ENCODE measurements at regions not wholly inside any gene's neighbourhood (a gene's known extent, or its start where the extent isn't known, plus 50 kb on each side); places are given as distances from the start of the nearest gene placed in this dataset.

DNA sequence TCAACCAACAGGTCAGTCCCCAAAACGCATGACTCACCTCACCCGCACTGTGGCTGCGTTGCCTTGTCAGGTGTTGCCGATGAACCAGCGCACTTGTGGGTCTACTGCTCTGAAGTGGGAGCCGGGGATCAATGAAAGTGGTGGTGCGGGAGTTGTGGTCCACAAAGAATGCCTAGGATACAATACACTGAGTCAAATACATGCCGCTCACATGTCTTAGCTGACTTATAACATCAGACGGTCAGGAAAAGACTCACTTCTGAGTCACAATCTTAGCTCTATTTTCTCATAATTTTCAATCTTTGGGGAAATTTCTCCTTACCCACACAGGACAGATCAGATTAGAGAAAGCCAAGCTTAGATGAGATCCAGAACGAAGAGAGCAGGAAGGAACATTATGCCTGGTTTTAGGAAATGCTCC lies 107.1 kb upstream of the STK17B start:
- TF ChIP-seq RAD21 (IDR thresholded peaks at IDR 0.05; ENCODE audit: low read depth), result no peak
- TF ChIP-seq YY1 (IDR thresholded peaks at IDR 0.05; ENCODE audit: low read depth), result no peak
- TF ChIP-seq, protein P1, sequence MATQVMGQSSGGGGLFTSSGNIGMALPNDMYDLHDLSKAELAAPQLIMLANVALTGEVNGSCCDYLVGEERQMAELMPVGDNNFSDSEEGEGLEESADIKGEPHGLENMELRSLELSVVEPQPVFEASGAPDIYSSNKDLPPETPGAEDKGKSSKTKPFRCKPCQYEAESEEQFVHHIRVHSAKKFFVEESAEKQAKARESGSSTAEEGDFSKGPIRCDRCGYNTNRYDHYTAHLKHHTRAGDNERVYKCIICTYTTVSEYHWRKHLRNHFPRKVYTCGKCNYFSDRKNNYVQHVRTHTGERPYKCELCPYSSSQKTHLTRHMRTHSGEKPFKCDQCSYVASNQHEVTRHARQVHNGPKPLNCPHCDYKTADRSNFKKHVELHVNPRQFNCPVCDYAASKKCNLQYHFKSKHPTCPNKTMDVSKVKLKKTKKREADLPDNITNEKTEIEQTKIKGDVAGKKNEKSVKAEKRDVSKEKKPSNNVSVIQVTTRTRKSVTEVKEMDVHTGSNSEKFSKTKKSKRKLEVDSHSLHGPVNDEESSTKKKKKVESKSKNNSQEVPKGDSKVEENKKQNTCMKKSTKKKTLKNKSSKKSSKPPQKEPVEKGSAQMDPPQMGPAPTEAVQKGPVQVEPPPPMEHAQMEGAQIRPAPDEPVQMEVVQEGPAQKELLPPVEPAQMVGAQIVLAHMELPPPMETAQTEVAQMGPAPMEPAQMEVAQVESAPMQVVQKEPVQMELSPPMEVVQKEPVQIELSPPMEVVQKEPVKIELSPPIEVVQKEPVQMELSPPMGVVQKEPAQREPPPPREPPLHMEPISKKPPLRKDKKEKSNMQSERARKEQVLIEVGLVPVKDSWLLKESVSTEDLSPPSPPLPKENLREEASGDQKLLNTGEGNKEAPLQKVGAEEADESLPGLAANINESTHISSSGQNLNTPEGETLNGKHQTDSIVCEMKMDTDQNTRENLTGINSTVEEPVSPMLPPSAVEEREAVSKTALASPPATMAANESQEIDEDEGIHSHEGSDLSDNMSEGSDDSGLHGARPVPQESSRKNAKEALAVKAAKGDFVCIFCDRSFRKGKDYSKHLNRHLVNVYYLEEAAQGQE (IDR thresholded peaks at IDR 0.05; ENCODE audit: low read depth), result no peak
- TF ChIP-seq, protein P2, sequence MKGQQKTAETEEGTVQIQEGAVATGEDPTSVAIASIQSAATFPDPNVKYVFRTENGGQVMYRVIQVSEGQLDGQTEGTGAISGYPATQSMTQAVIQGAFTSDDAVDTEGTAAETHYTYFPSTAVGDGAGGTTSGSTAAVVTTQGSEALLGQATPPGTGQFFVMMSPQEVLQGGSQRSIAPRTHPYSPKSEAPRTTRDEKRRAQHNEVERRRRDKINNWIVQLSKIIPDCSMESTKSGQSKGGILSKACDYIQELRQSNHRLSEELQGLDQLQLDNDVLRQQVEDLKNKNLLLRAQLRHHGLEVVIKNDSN (IDR thresholded peaks at IDR 0.05), result no peak
- no peak for TF ChIP-seq CREB1 (IDR thresholded peaks at IDR 0.05; ENCODE audit: low read depth)
- TF ChIP-seq TAF1 (IDR thresholded peaks at IDR 0.05; ENCODE audit: low read depth), result no peak
- TF ChIP-seq FOXM1 (IDR thresholded peaks at IDR 0.05; ENCODE audit: borderline replicate concordance, low read depth), result no peak
- no peak for TF ChIP-seq EGR1 (IDR thresholded peaks at IDR 0.05)
- no peak for TF ChIP-seq EP300 (IDR thresholded peaks at IDR 0.05; ENCODE audit: borderline replicate concordance)
- TF ChIP-seq TEAD4 (IDR thresholded peaks at IDR 0.05), result no peak
- no peak for TF ChIP-seq TCF12 (IDR thresholded peaks at IDR 0.05; ENCODE audit: low read depth)
- TF ChIP-seq ZBTB7A (IDR thresholded peaks at IDR 0.05; ENCODE audit: low read depth), result no peak
- no peak for TF ChIP-seq MAX (IDR thresholded peaks at IDR 0.05)
- TF ChIP-seq NFIC (IDR thresholded peaks at IDR 0.05), result no peak
- TF ChIP-seq CEBPB (IDR thresholded peaks at IDR 0.05), result no peak

GRCh38 chr2:196279541-196279940 lies 108.2 kb upstream of the STK17B start:
- TF ChIP-seq TEAD4 (IDR thresholded peaks at IDR 0.05) (no peak), NFIC (IDR thresholded peaks at IDR 0.05) (no peak), EP300 (IDR thresholded peaks at IDR 0.05; ENCODE audit: borderline replicate concordance) (no peak), ZBTB7A (IDR thresholded peaks at IDR 0.05; ENCODE audit: low read depth) (no peak), TCF12 (IDR thresholded peaks at IDR 0.05; ENCODE audit: low read depth) (no peak), YY1 (IDR thresholded peaks at IDR 0.05; ENCODE audit: low read depth) (no peak), EGR1 (IDR thresholded peaks at IDR 0.05) (no peak)
- TF ChIP-seq, protein P2 (IDR thresholded peaks at IDR 0.05), result no peak

DNA sequence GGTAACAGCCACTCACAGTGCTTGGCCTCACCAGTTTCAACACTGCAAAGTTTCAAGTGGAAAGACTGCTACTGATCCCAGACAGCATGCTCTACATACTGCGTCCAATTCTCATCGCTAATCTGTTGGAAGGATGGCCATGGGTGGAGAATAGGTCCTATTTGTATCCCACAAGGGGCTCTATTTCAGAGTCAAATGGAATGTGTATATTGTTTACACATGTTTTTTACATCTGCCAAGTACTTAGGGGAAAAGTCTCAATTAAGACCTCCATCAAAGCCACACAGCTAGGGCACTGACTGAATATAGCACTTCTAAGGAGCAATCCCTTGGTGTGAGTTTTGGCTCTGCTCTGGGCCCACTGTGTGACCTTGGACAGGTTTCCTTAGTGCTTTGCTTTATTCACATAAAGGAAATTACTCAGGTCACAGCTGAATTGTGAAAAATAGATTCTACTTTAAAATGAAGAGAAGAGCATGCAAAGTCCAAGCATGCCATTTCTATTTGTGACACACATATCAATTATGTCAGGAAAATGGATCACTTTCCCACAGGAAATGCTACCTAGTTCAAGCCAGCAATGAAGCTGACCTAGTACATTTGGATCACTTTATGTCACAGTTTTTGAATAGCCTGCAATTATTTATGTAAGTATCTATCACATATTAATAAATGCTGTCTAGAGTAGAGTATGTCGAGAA lies 112.9 kb upstream of the STK17B start:
- TF ChIP-seq RAD21 (IDR thresholded peaks at IDR 0.05; ENCODE audit: low read depth), result no peak
- no peak for TF ChIP-seq TEAD4 (IDR thresholded peaks at IDR 0.05)
- no peak for TF ChIP-seq CEBPB (IDR thresholded peaks at IDR 0.05)
- no peak for TF ChIP-seq EGR1 (IDR thresholded peaks at IDR 0.05)
- TF ChIP-seq, protein P1 (IDR thresholded peaks at IDR 0.05; ENCODE audit: low read depth), result no peak
- TF ChIP-seq ZBTB7A (IDR thresholded peaks at IDR 0.05; ENCODE audit: low read depth), result no peak
- no peak for TF ChIP-seq CREB1 (IDR thresholded peaks at IDR 0.05; ENCODE audit: low read depth)
- no peak for TF ChIP-seq TCF12 (IDR thresholded peaks at IDR 0.05; ENCODE audit: low read depth)
- no peak for TF ChIP-seq NFIC (IDR thresholded peaks at IDR 0.05)
- no peak for TF ChIP-seq YY1 (IDR thresholded peaks at IDR 0.05; ENCODE audit: low read depth)
- no peak for TF ChIP-seq EP300 (IDR thresholded peaks at IDR 0.05; ENCODE audit: borderline replicate concordance)
- no peak for TF ChIP-seq FOXM1 (IDR thresholded peaks at IDR 0.05; ENCODE audit: borderline replicate concordance, low read depth)
- TF ChIP-seq MAX (IDR thresholded peaks at IDR 0.05), result no peak
- no peak for TF ChIP-seq TAF1 (IDR thresholded peaks at IDR 0.05; ENCODE audit: low read depth)
- TF ChIP-seq, protein P2 (IDR thresholded peaks at IDR 0.05), result no peak

DNA sequence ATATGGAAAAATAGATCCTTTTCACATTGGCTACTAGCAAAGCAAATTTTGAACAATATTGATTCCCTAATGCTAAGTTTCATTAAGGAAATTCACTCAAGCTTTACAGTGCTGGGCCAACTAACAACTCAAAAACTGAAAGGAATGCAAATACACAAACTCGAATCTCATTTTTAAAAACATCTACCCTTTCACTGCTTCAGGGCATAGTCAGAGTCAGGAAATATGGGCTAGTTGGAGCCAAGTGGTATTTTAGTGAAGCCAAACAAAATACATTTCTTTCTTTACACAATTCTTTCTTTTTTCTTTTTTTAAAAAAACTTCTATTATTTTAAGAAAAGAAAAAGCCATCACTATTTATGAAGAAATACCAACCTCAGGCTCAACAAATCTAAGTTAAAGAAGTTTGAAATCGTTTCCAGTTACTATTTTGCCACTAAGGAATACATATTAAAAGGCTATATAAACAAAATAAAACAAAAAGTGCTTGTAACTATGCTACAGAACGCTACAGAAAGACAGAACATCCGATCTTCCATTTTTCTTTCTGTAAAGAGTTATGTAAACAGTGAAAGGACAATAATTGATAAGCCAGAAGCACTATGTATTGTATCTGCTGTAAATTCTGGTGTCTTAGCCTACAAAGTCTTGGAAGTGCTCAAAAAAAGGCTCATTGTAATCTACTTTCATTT lies 113.6 kb upstream of the STK17B start:
- no peak for TF ChIP-seq TCF12 (IDR thresholded peaks at IDR 0.05; ENCODE audit: low read depth)
- TF ChIP-seq CEBPB (IDR thresholded peaks at IDR 0.05), result no peak
- no peak for TF ChIP-seq MAX (IDR thresholded peaks at IDR 0.05)
- no peak for TF ChIP-seq EGR1 (IDR thresholded peaks at IDR 0.05)
- no peak for TF ChIP-seq CREB1 (IDR thresholded peaks at IDR 0.05; ENCODE audit: low read depth)
- no peak for TF ChIP-seq TEAD4 (IDR thresholded peaks at IDR 0.05)
- TF ChIP-seq NFIC (IDR thresholded peaks at IDR 0.05), result no peak
- TF ChIP-seq ZBTB7A (IDR thresholded peaks at IDR 0.05; ENCODE audit: low read depth), result no peak
- TF ChIP-seq, protein P1 (IDR thresholded peaks at IDR 0.05; ENCODE audit: low read depth), result no peak
